GM18867 (cell line): ENCODE measurements at regions not wholly inside any gene's neighbourhood (a gene's known extent, or its start where the extent isn't known, plus 50 kb on each side); places are given as distances from the start of the nearest gene placed in this dataset.

Experiments
- ATAC-seq: cut with Tn5 transposase; IDR thresholded peaks from one replicate; pipeline ENCODE4 v1.9.1; 2021; ENCODE audit warnings: mild to moderate bottlenecking, moderate library complexity; ENCODE audit not compliant: unreplicated experiment

GRCh38 chr4:171639540-171639939 is 173.7 kb upstream of the GALNTL6 start:
- peak; percentile 96 for ATAC-seq

GRCh38 chr4:171636606-171637005 is 176.6 kb upstream of the GALNTL6 start:
- no peak for ATAC-seq

GRCh38 chr4:171629737-171630136 is 183.5 kb upstream of the GALNTL6 start:
- no peak for ATAC-seq

GRCh38 chr4:171629182-171629581 is 184.0 kb upstream of the GALNTL6 start:
- peak; percentile 98 for ATAC-seq

- no peak for ATAC-seq
Observed at GRCh38 chr4:171626554-171626953, 186.7 kb upstream of the GALNTL6 start.

GRCh38 chr4:171622729-171623128 is 190.5 kb upstream of the GALNTL6 start:
- no peak for ATAC-seq

- peak; percentile 53 for ATAC-seq
Observed at GRCh38 chr4:171621646-171622045, 191.6 kb upstream of the GALNTL6 start.

GRCh38 chr4:171612907-171613306 is 200.3 kb upstream of the GALNTL6 start:
- no peak for ATAC-seq

- no peak for ATAC-seq
Observed at GRCh38 chr4:171602638-171603355, 210.4 kb upstream of the GALNTL6 start.

- no peak for ATAC-seq
Observed at GRCh38 chr4:171601091-171601490, 212.1 kb upstream of the GALNTL6 start.

- no peak for ATAC-seq
Observed at GRCh38 chr4:171599628-171600027, 213.6 kb upstream of the GALNTL6 start.

GRCh38 chr4:171594293-171594692 is 218.9 kb upstream of the GALNTL6 start:
- no peak for ATAC-seq

- no peak for ATAC-seq
Observed at GRCh38 chr4:171590716-171591115, 222.5 kb upstream of the GALNTL6 start.

- ATAC-seq: no peak
Observed at GRCh38 chr4:171588764-171589163, 224.4 kb upstream of the GALNTL6 start.

GRCh38 chr4:171588051-171588545 is 225.1 kb upstream of the GALNTL6 start:
- ATAC-seq: no peak

- ATAC-seq: no peak
Observed at GRCh38 chr4:171583790-171584189, 229.4 kb upstream of the GALNTL6 start.

- no peak for ATAC-seq
Observed at GRCh38 chr4:171582961-171583581, 230.1 kb upstream of the GALNTL6 start.

GRCh38 chr4:171573181-171573580 is 240.0 kb upstream of the GALNTL6 start:
- ATAC-seq: no peak

- peak; percentile 90 for ATAC-seq
Observed at GRCh38 chr4:171565130-171565788, 247.9 kb upstream of the GALNTL6 start.

- ATAC-seq: no peak
Observed at GRCh38 chr4:171561419-171561818, 251.8 kb upstream of the GALNTL6 start.

GRCh38 chr4:171553961-171554360 is 259.2 kb upstream of the GALNTL6 start:
- ATAC-seq: no peak

- no peak for ATAC-seq
Observed at GRCh38 chr4:171542640-171543039, 270.6 kb upstream of the GALNTL6 start.
